PFSK-1 (cell line): ENCODE measurements at regions not wholly inside any gene's neighbourhood (a gene's known extent, or its start where the extent isn't known, plus 50 kb on each side); places are given as distances from the start of the nearest gene placed in this dataset.

Experiments used
- FOXP2 ChIP-seq: optimal IDR thresholded peaks from 2 replicates; pipeline ENCODE3; 2011; ENCODE audit warnings: borderline replicate concordance, control low read depth, inconsistent platforms; ENCODE audit not compliant: insufficient read depth; ENCODE audit errors: extremely low read length, extremely low read depth
- POLR2AphosphoS5 ChIP-seq: IDR thresholded peaks from 2 replicates; pipeline ENCODE4 v1.6.1; 2012; ENCODE audit warnings: low read depth, mild to moderate bottlenecking, control low read depth, low read length, moderate library complexity
- SIN3A ChIP-seq: IDR thresholded peaks from 2 replicates; pipeline ENCODE4 v1.6.1; 2012; ENCODE audit warnings: mild to moderate bottlenecking, low read length, moderate library complexity, borderline replicate concordance; ENCODE audit not compliant: insufficient read depth
- TAF1 ChIP-seq: IDR thresholded peaks from 2 replicates; pipeline ENCODE4 v1.6.1; 2012; ENCODE audit warnings: low read length, control low read depth, borderline replicate concordance; ENCODE audit not compliant: insufficient read depth
- TF ChIP-seq, protein P1 (sequence below), 2 experiments: IDR thresholded peaks; 2 replicates each; pipeline versions ENCODE4 v1.6.1 to v1.8.0; 2011 to 2012; ENCODE audit warnings: low read depth in 2 of 2, low read length in 2 of 2, control low read depth in 1 of 2, inconsistent platforms in 1 of 2, mild to moderate bottlenecking in 1 of 2, moderate library complexity in 1 of 2; ENCODE audit not compliant: insufficient read depth in 1 of 2

GRCh38 chr6:148175550-148176188, 167.0 kb upstream of the SASH1 start:
- TF ChIP-seq, protein P1, sequence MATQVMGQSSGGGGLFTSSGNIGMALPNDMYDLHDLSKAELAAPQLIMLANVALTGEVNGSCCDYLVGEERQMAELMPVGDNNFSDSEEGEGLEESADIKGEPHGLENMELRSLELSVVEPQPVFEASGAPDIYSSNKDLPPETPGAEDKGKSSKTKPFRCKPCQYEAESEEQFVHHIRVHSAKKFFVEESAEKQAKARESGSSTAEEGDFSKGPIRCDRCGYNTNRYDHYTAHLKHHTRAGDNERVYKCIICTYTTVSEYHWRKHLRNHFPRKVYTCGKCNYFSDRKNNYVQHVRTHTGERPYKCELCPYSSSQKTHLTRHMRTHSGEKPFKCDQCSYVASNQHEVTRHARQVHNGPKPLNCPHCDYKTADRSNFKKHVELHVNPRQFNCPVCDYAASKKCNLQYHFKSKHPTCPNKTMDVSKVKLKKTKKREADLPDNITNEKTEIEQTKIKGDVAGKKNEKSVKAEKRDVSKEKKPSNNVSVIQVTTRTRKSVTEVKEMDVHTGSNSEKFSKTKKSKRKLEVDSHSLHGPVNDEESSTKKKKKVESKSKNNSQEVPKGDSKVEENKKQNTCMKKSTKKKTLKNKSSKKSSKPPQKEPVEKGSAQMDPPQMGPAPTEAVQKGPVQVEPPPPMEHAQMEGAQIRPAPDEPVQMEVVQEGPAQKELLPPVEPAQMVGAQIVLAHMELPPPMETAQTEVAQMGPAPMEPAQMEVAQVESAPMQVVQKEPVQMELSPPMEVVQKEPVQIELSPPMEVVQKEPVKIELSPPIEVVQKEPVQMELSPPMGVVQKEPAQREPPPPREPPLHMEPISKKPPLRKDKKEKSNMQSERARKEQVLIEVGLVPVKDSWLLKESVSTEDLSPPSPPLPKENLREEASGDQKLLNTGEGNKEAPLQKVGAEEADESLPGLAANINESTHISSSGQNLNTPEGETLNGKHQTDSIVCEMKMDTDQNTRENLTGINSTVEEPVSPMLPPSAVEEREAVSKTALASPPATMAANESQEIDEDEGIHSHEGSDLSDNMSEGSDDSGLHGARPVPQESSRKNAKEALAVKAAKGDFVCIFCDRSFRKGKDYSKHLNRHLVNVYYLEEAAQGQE (IDR thresholded peaks at IDR 0.05; ENCODE audit: insufficient read depth in 1 of 2, low read depth in 2 of 2, low read length in 2 of 2) = no peak
- TF ChIP-seq POLR2AphosphoS5 (no peak), SIN3A (no peak), TAF1 (no peak), FOXP2 (no peak)
